Progenitor cell of endocrine pancreas (in vitro differentiated cells): ENCODE measurements at regions not wholly inside any gene's neighbourhood (a gene's known extent, or its start where the extent isn't known, plus 50 kb on each side); places are given as distances from the start of the nearest gene placed in this dataset.

ENCODE experiments used
- DNase-seq: peaks from one replicate; pipeline ENCODE4 v3.0.0; 2021; ENCODE audit warnings: low spot score; ENCODE audit not compliant: unreplicated experiment
- H3K27ac Mint-ChIP-seq: 2 replicates; pipeline ENCODE4 v1.8.0; 2021; ENCODE audit warnings: mild to moderate bottlenecking, moderate library complexity, mixed read lengths
- H3K27me3 Mint-ChIP-seq: 2 replicates; pipeline ENCODE4 v1.8.0; 2021; ENCODE audit warnings: mixed read lengths
- H3K36me3 Mint-ChIP-seq: 2 replicates; pipeline ENCODE4 v1.8.0; 2022; ENCODE audit warnings: mixed read lengths; ENCODE audit not compliant: insufficient read depth
- H3K4me1 Mint-ChIP-seq: 2 replicates; pipeline ENCODE4 v1.8.0; 2021; ENCODE audit warnings: low read depth, mixed read lengths
- H3K4me3 Mint-ChIP-seq: 2 replicates; pipeline ENCODE4 v1.8.0; 2021; ENCODE audit warnings: low read depth, mild to moderate bottlenecking, moderate library complexity, mixed read lengths
- H3K9me3 Mint-ChIP-seq: 2 replicates; pipeline ENCODE4 v1.8.0; 2021; ENCODE audit warnings: low read depth, mixed read lengths
- TF ChIP-seq, protein P1 (sequence below): fragments of 200-600 bp; sonication (generic); IDR thresholded peaks from one replicate; pipeline ENCODE4 v1.5.0; 2021; ENCODE audit warnings: antibody characterized with exemption, mild to moderate bottlenecking; ENCODE audit not compliant: unreplicated experiment

- no peak for DNase-seq
- Mint-ChIP-seq H3K4me3 (no peak overlapping the region), H3K27me3 (peaks cover 38% of the 10 kb centered on the region), H3K27ac (no peak overlapping the region), H3K4me1 (peaks cover 4% of the 10 kb centered on the region), H3K9me3 (no peaks in the 10 kb centered on the region), H3K36me3 (no peaks in the 10 kb centered on the region)
- TF ChIP-seq, protein P1, sequence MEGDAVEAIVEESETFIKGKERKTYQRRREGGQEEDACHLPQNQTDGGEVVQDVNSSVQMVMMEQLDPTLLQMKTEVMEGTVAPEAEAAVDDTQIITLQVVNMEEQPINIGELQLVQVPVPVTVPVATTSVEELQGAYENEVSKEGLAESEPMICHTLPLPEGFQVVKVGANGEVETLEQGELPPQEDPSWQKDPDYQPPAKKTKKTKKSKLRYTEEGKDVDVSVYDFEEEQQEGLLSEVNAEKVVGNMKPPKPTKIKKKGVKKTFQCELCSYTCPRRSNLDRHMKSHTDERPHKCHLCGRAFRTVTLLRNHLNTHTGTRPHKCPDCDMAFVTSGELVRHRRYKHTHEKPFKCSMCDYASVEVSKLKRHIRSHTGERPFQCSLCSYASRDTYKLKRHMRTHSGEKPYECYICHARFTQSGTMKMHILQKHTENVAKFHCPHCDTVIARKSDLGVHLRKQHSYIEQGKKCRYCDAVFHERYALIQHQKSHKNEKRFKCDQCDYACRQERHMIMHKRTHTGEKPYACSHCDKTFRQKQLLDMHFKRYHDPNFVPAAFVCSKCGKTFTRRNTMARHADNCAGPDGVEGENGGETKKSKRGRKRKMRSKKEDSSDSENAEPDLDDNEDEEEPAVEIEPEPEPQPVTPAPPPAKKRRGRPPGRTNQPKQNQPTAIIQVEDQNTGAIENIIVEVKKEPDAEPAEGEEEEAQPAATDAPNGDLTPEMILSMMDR, result no peak
Observed at GRCh38 chr2:239663364-239663924, 262.6 kb upstream of the HDAC4 start.

GRCh38 chr2:239662413-239663120, 261.7 kb upstream of the HDAC4 start:
- H3K9me3 Mint-ChIP-seq, result no peaks in the 10 kb centered on the region
- H3K4me1 Mint-ChIP-seq, result peaks cover 4% of the 10 kb centered on the region

GRCh38 chr2:239661334-239662312, 260.8 kb upstream of the HDAC4 start:
- H3K4me1 Mint-ChIP-seq, result peaks cover 4% of the 10 kb centered on the region
- H3K9me3 Mint-ChIP-seq, result no peaks in the 10 kb centered on the region
- H3K36me3 Mint-ChIP-seq, result no peaks in the 10 kb centered on the region
- no peak for DNase-seq
- H3K27ac Mint-ChIP-seq, result no peak overlapping the region
- peaks cover 40% of the 10 kb centered on the region for H3K27me3 Mint-ChIP-seq
- TF ChIP-seq, protein P1, result no peak
- no peak overlapping the region for H3K4me3 Mint-ChIP-seq

More at GRCh38 chr2:239662413-239663120, 261.7 kb upstream of the HDAC4 start:
- peaks cover 44% of the 10 kb centered on the region for H3K27me3 Mint-ChIP-seq
- H3K4me3 Mint-ChIP-seq, result no peak overlapping the region
- H3K36me3 Mint-ChIP-seq, result no peaks in the 10 kb centered on the region
- no peak overlapping the region for H3K27ac Mint-ChIP-seq
- no peak for DNase-seq
- TF ChIP-seq, protein P1, result no peak

- Mint-ChIP-seq H3K9me3 (no peaks in the 10 kb centered on the region), H3K4me3 (no peak overlapping the region)
- TF ChIP-seq, protein P1, result no peak
Observed at GRCh38 chr2:239660390-239661230, 259.8 kb upstream of the HDAC4 start.

More at GRCh38 chr2:239660390-239661230, 259.8 kb upstream of the HDAC4 start:
- Mint-ChIP-seq H3K36me3 (no peaks in the 10 kb centered on the region), H3K27ac (no peak overlapping the region), H3K4me1 (peaks cover 4% of the 10 kb centered on the region), H3K27me3 (peaks cover 44% of the 10 kb centered on the region)
- no peak for DNase-seq
